ENCODE measurements at regions not wholly inside any gene's neighbourhood (a gene's known extent, or its start where the extent isn't known, plus 50 kb on each side); places are given as distances from the start of the nearest gene placed in this dataset.

DNA sequence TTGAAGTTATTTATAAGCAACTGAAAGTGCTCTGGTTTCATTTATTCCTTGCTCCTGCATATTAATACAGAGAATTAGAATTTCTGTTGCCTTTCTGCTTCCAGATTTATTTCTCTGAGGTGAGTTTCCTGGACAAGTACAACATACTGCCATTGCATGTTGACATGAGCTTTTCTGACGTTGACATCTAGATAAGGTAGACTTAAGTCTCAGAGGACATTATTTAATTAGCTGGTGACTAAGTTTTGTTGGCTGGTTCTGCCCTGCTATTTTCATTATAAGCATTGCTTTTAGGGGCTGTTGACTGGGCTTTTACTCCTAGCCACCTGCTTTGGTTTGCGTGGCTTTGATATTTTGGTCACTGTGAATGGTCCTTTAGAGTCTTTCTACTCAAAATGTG is 282.9 kb upstream of the SPRED2 start:
- TF ChIP-seq, protein P1, sequence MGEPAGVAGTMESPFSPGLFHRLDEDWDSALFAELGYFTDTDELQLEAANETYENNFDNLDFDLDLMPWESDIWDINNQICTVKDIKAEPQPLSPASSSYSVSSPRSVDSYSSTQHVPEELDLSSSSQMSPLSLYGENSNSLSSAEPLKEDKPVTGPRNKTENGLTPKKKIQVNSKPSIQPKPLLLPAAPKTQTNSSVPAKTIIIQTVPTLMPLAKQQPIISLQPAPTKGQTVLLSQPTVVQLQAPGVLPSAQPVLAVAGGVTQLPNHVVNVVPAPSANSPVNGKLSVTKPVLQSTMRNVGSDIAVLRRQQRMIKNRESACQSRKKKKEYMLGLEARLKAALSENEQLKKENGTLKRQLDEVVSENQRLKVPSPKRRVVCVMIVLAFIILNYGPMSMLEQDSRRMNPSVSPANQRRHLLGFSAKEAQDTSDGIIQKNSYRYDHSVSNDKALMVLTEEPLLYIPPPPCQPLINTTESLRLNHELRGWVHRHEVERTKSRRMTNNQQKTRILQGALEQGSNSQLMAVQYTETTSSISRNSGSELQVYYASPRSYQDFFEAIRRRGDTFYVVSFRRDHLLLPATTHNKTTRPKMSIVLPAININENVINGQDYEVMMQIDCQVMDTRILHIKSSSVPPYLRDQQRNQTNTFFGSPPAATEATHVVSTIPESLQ (CRISPR knock-in tag; IDR thresholded peaks at IDR 0.05) = no peak
- TF ChIP-seq CTCF (IDR thresholded peaks at IDR 0.05) (no peak), FOXP1 (CRISPR knock-in tag; IDR thresholded peaks at IDR 0.05; ENCODE audit: borderline replicate concordance) (no peak)
- TF ChIP-seq, protein P2, sequence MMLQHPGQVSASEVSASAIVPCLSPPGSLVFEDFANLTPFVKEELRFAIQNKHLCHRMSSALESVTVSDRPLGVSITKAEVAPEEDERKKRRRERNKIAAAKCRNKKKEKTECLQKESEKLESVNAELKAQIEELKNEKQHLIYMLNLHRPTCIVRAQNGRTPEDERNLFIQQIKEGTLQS (CRISPR knock-in tag; conservative IDR thresholded peaks at IDR 0.05) = no peak

Measured in WTC11 (cell line).